BLaER1 treated with 17β-estradiol and CSF1 and Interleukin-3, amounts not matched to agents 10 nM and 100 nM (cell line): ENCODE measurements at regions not wholly inside any gene's neighbourhood (a gene's known extent, or its start where the extent isn't known, plus 50 kb on each side); places are given as distances from the start of the nearest gene placed in this dataset.

Experiments
- H3K27ac ChIP-seq, 11 experiments: shearing (Covaris generic); formaldehyde crosslinking; 2 replicates each; pipeline ENCODE4 v1.8.1; 2022
- H3K27me3 ChIP-seq, 11 experiments: shearing (Covaris generic); formaldehyde crosslinking; 2 replicates each; pipeline ENCODE4 v1.8.1; 2022
- H3K36me3 ChIP-seq, 11 experiments: shearing (Covaris generic); formaldehyde crosslinking; 2 replicates each; pipeline ENCODE4 v1.8.1; 2022
- H3K4me1 ChIP-seq, 10 experiments: shearing (Covaris generic); formaldehyde crosslinking; 2 replicates each; pipeline ENCODE4 v1.8.1; 2022
- H3K4me2 ChIP-seq, 11 experiments: shearing (Covaris generic); formaldehyde crosslinking; 2 replicates each; pipeline ENCODE4 v1.8.1; 2022
- H3K4me3 ChIP-seq, 10 experiments: shearing (Covaris generic); formaldehyde crosslinking; 2 replicates each; pipeline ENCODE4 v1.8.1; 2022
- H3K9ac ChIP-seq, 11 experiments: shearing (Covaris generic); formaldehyde crosslinking; 2 replicates each; pipeline ENCODE4 v1.8.1; 2022
- H3K9me3 ChIP-seq, 11 experiments: shearing (Covaris generic); formaldehyde crosslinking; replicated peaks in 1 of 11; 2 replicates each; pipeline ENCODE4 v1.8.1; 2022
- H4K20me1 ChIP-seq, 11 experiments: shearing (Covaris generic); formaldehyde crosslinking; 2 replicates each; pipeline ENCODE4 v1.8.1; 2022
- Cebpa-rat ChIP-seq, 11 experiments: shearing (Covaris generic); IDR thresholded peaks; 2 replicates each; pipeline ENCODE4 v1.8.1; 2022

GRCh38 chr4:126354784-126355183 is 1040.0 kb downstream of the FAT4 start:
- Histone ChIP-seq H3K4me1 (no peaks in the 10 kb centered on the region), H3K9me3 (no peaks in the 10 kb centered on the region), H3K4me3 (no peak overlapping the region), H3K36me3 (no peaks in the 10 kb centered on the region), H3K9ac (no peak overlapping the region), H3K27ac (no peak overlapping the region), H3K27me3 (no peaks in the 10 kb centered on the region), H4K20me1 (no peaks in the 10 kb centered on the region), H3K4me2 (no peak overlapping the region)
- no peak for TF ChIP-seq Cebpa-rat (IDR thresholded peaks at IDR 0.05)

GRCh38 chr4:126358041-126358440 is 1043.3 kb downstream of the FAT4 start:
- Histone ChIP-seq H3K9ac (no peak overlapping the region), H3K9me3 (no peaks in the 10 kb centered on the region), H3K27ac (no peak overlapping the region), H3K36me3 (no peaks in the 10 kb centered on the region), H3K4me1 (no peaks in the 10 kb centered on the region), H3K4me3 (no peak overlapping the region), H4K20me1 (no peaks in the 10 kb centered on the region), H3K27me3 (no peaks in the 10 kb centered on the region), H3K4me2 (no peak overlapping the region)
- no peak for TF ChIP-seq Cebpa-rat (IDR thresholded peaks at IDR 0.05)

DNA sequence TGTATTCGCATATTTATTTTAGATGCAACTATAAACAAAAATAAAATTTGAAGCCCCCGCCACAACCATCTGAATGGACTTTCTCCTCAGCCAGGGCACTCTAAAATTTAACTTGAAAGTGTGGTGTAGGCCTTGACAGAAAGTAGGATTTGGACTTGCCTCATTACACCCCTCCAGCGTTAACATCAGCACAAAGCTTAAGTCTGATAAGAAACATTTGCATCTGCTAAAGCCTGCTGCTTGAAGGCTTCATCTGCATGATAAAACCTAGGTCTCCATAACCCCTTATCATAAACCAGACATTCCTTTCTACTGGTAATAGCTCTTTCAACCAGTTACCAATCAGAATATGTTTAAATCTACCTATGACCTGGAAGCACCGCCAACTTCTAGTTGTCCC is 1046.5 kb downstream of the FAT4 start:
- Histone ChIP-seq H3K4me3 (no peak overlapping the region), H3K27ac (no peak overlapping the region), H3K4me1 (no peaks in the 10 kb centered on the region), H3K27me3 (no peaks in the 10 kb centered on the region), H3K9ac (no peak overlapping the region), H3K4me2 (no peak overlapping the region), H4K20me1 (no peaks in the 10 kb centered on the region), H3K9me3 (no peaks in the 10 kb centered on the region), H3K36me3 (no peaks in the 10 kb centered on the region)
- no peak for TF ChIP-seq Cebpa-rat (IDR thresholded peaks at IDR 0.05)

GRCh38 chr4:126364311-126364911 is 1049.7 kb downstream of the FAT4 start:
- no peak overlapping the region for H3K4me2 ChIP-seq
- H3K9me3 ChIP-seq, result no peaks in the 10 kb centered on the region
- H3K36me3 ChIP-seq, result no peaks in the 10 kb centered on the region
- H3K27ac ChIP-seq, result no peak overlapping the region
- H3K9ac ChIP-seq, result no peak overlapping the region
- no peaks in the 10 kb centered on the region for H3K27me3 ChIP-seq
- no peak for TF ChIP-seq Cebpa-rat (IDR thresholded peaks at IDR 0.05)
- no peaks in the 10 kb centered on the region for H3K4me1 ChIP-seq
- H4K20me1 ChIP-seq, result no peaks in the 10 kb centered on the region
- H3K4me3 ChIP-seq, result no peak overlapping the region

DNA sequence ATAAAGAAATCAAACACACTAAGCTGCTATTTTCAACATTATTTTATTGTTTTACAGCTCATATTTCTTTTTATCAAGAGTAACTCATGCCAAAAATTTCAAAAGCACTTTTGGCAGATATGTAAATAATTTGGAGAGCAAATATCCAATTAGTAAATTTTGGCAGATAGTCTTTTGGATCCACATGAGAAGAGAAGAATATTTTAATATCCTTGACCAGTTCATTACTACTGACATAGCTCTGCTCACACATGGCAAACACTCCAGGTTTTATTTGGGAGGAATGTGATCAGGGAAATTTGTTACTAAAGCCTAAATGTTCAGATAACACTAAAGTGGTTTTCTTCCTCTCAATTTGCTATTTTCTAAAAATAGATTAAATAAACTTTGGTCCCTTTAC is 1054.3 kb downstream of the FAT4 start:
- no peak for TF ChIP-seq Cebpa-rat (IDR thresholded peaks at IDR 0.05)
- H3K9ac ChIP-seq, result no peak overlapping the region

GRCh38 chr4:126372634-126373033 is 1057.9 kb downstream of the FAT4 start:
- no peaks in the 10 kb centered on the region for H3K4me1 ChIP-seq
- no peak overlapping the region for H3K27ac ChIP-seq
- no peaks in the 10 kb centered on the region for H4K20me1 ChIP-seq
- H3K27me3 ChIP-seq, result no peaks in the 10 kb centered on the region
- no peak overlapping the region for H3K4me2 ChIP-seq
- no peaks in the 10 kb centered on the region for H3K36me3 ChIP-seq
- no peak for TF ChIP-seq Cebpa-rat (IDR thresholded peaks at IDR 0.05)
- no peaks in the 10 kb centered on the region for H3K9me3 ChIP-seq
- no peak overlapping the region for H3K9ac ChIP-seq
- no peak overlapping the region for H3K4me3 ChIP-seq

More for the DNA sequence above, 1054.3 kb downstream of the FAT4 start:
- Histone ChIP-seq H3K9me3 (no peaks in the 10 kb centered on the region), H3K27me3 (no peaks in the 10 kb centered on the region), H4K20me1 (no peaks in the 10 kb centered on the region), H3K4me3 (no peak overlapping the region), H3K36me3 (no peaks in the 10 kb centered on the region), H3K27ac (no peak overlapping the region), H3K4me1 (no peaks in the 10 kb centered on the region), H3K4me2 (no peak overlapping the region)

DNA sequence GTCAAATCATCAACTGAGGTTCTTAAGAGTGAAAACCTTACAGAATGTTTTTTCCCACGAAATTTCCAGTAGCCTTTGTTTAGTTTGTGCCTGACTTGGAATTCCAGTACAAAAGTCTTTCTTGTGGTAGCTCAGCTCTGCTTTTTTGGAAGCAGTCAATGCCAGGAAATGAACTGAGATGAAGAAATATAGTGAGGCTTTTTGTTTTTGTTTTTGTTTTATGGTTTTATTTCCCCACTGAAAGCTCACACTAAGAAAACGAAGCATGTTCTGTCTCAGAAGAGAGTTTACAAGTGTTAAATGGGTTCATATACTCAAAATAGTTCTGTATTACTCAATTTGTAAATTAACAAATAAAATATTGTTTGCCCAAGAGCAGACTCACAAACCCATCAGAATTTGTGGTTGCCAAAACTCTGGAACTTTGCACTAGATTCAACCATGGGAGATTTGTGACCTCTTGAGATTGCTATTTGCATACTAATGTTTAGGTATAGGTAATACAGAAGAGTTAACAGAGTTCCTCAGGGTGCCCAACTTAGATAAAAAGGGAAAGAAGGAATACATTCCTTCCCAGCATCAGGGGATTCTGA is 1060.8 kb downstream of the FAT4 start:
- TF ChIP-seq Cebpa-rat (IDR thresholded peaks at IDR 0.05), result no peak
- H3K4me1 ChIP-seq, result no peaks in the 10 kb centered on the region
- H3K9ac ChIP-seq, result no peak overlapping the region
- H3K4me2 ChIP-seq, result no peak overlapping the region
- H3K9me3 ChIP-seq, result no peaks in the 10 kb centered on the region
- H3K27ac ChIP-seq, result no peak overlapping the region
- H4K20me1 ChIP-seq, result no peaks in the 10 kb centered on the region
- H3K4me3 ChIP-seq, result no peak overlapping the region
- H3K27me3 ChIP-seq, result no peaks in the 10 kb centered on the region
- H3K36me3 ChIP-seq, result no peaks in the 10 kb centered on the region

DNA sequence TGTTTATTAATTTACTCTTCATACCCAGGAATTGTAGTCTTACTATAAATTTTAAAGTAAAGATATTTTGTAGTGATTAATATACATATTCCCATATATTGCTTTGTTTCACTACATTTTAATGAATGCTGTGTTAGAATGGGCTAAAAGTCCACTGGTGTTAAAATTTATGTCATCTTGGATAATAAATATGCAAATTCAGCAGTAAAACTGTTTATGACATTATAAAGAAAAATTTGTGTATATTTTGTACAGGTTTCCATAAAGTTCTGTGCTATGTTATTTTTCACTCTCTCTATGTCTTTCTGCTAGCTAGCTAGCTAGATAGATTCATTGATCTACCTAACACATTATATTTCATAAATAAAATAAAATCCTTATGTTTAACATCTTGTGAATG is 1071.2 kb downstream of the FAT4 start:
- no peak overlapping the region for H3K4me2 ChIP-seq
- 0 out of 20 replicates have a peak, but pooled peaks cover 0 to 6% (median 0%) of the 10 kb centered on the region in 10 experiments for H3K4me1 ChIP-seq
- no peak overlapping the region for H3K4me3 ChIP-seq
- no peaks in the 10 kb centered on the region for H3K36me3 ChIP-seq
- no peak overlapping the region for H3K9ac ChIP-seq
- H3K27ac ChIP-seq, result no peak overlapping the region
- no peak for TF ChIP-seq Cebpa-rat (IDR thresholded peaks at IDR 0.05)
- no peaks in the 10 kb centered on the region for H3K9me3 ChIP-seq
- no peaks in the 10 kb centered on the region for H4K20me1 ChIP-seq
- H3K27me3 ChIP-seq, result no peaks in the 10 kb centered on the region

GRCh38 chr4:126386512-126386911 is 1071.8 kb downstream of the FAT4 start:
- Histone ChIP-seq H3K36me3 (no peaks in the 10 kb centered on the region), H3K27me3 (no peaks in the 10 kb centered on the region), H3K4me2 (no peak overlapping the region), H4K20me1 (no peaks in the 10 kb centered on the region), H3K9ac (no peak overlapping the region), H3K4me1 (0 out of 20 replicates have a peak, but pooled peaks cover 0 to 6% (median 0%) of the 10 kb centered on the region in 10 experiments), H3K4me3 (no peak overlapping the region), H3K9me3 (no peaks in the 10 kb centered on the region), H3K27ac (no peak overlapping the region)
- no peak for TF ChIP-seq Cebpa-rat (IDR thresholded peaks at IDR 0.05)

DNA sequence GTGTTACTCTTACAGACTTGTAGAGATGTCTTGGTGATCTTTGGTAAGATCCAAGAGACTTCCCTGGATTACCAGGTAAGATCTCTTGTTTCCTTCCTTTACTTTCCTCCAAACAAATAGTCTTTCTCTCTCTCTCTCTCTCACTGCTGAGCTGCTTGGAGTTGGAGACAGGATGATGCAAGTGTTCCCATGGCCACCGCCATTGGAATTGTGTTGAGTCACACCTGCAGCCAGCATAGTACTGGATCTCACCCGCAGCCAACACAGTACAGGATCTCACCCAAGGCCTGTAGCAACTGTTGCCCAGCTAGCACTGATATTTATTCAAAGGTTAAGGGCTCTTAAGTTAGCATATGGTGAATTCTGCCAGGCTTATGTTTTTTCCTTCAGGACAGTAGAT is 1080.9 kb downstream of the FAT4 start:
- H3K4me1 ChIP-seq, result no peaks in the 10 kb centered on the region
- H3K36me3 ChIP-seq, result no peaks in the 10 kb centered on the region
- H3K4me2 ChIP-seq, result no peak overlapping the region
- no peaks in the 10 kb centered on the region for H3K27me3 ChIP-seq
- no peak overlapping the region for H3K4me3 ChIP-seq
- no peaks in the 10 kb centered on the region for H4K20me1 ChIP-seq
- no peak overlapping the region for H3K27ac ChIP-seq
- TF ChIP-seq Cebpa-rat (IDR thresholded peaks at IDR 0.05), result no peak
- H3K9me3 ChIP-seq, result no peaks in the 10 kb centered on the region
- no peak overlapping the region for H3K9ac ChIP-seq
